ENCODE measurements at regions not wholly inside any gene's neighbourhood (a gene's known extent, or its start where the extent isn't known, plus 50 kb on each side); places are given as distances from the start of the nearest gene placed in this dataset.

- no peak for TF ChIP-seq POLR2A (IDR thresholded peaks at IDR 0.05)
- TF ChIP-seq, protein P1, sequence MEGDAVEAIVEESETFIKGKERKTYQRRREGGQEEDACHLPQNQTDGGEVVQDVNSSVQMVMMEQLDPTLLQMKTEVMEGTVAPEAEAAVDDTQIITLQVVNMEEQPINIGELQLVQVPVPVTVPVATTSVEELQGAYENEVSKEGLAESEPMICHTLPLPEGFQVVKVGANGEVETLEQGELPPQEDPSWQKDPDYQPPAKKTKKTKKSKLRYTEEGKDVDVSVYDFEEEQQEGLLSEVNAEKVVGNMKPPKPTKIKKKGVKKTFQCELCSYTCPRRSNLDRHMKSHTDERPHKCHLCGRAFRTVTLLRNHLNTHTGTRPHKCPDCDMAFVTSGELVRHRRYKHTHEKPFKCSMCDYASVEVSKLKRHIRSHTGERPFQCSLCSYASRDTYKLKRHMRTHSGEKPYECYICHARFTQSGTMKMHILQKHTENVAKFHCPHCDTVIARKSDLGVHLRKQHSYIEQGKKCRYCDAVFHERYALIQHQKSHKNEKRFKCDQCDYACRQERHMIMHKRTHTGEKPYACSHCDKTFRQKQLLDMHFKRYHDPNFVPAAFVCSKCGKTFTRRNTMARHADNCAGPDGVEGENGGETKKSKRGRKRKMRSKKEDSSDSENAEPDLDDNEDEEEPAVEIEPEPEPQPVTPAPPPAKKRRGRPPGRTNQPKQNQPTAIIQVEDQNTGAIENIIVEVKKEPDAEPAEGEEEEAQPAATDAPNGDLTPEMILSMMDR (IDR thresholded peaks at IDR 0.05) = no peak
These were observed 162.0 kb downstream of the ETAA1 start for GRCh38 chr2:67559156-67559555.

All from lower leg skin (tissue), 3 donors.